HCEC 1CT (cell line): ENCODE measurements at regions not wholly inside any gene's neighbourhood (a gene's known extent, or its start where the extent isn't known, plus 50 kb on each side); places are given as distances from the start of the nearest gene placed in this dataset.
"Not testable (repeated sequence)": the region's sequence is repeated elsewhere in the genome, so short reads cannot be mapped to it uniquely, and the experiment has no call there.

Source experiments
- DNase-seq: peaks from one replicate; pipeline ENCODE4 v3.0.0-alpha.2; 2017

- DNase-seq: no peak
Observed at GRCh38 chr13:48851707-48852106, 124.0 kb upstream of the FNDC3A start.

DNA sequence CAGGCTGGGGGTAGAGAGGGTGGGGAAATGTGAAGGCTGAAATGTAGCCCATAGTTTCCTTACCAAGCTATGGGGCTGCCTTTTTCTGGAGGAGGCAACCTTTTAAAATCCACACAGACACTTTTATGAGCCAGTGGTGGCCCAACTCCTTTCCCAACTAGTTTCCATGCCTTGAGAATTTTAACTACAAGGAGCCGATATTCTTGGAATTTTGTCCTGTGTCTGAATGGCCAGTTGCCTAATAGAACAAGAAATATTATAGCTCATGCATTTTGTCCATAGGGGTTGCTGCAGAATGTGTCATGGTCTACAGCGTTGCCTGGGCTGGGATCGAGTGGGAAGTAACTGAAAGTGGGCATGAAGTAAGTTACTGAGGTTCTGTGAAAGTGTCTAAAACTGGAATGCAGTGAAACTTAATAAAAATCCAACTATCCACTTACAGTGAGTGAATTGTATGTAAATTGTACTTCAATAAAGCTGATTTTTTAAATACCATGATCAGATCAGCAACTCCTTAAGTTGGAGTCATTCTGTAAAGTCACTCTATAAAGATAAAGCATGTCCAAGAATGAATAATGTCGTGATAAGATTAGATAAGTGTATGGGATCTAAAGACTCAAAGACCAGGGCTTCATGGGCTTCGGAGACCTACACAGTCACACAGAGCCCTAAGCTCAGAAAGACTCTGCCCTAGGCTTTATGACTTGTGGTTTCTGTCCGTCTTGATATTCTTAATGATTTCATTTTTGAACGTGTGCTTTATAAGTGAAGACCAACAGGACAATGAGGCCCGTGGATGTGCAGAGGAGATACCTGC is 122.6 kb upstream of the FNDC3A start:
- DNase-seq: no peak

DNA sequence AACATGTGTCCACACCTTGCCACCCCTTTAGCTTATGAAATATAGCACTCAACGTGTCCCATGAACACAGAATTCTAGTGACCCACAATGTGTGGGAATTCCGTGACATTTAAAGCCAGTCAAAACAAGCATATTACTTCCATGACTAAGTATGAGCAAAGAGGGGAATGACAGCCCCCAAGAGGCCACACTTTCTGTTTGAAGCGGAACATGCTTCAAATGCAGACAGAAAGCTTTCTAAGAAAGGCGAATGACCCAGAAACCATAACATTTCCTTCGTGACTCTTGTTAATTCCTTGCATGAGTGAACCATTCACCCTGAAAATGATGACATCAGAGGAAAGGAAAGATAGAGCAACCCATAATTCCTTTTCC is 122.0 kb upstream of the FNDC3A start:
- no peak for DNase-seq

- no peak for DNase-seq
Observed at GRCh38 chr13:48857576-48857975, 118.1 kb upstream of the FNDC3A start.

DNA sequence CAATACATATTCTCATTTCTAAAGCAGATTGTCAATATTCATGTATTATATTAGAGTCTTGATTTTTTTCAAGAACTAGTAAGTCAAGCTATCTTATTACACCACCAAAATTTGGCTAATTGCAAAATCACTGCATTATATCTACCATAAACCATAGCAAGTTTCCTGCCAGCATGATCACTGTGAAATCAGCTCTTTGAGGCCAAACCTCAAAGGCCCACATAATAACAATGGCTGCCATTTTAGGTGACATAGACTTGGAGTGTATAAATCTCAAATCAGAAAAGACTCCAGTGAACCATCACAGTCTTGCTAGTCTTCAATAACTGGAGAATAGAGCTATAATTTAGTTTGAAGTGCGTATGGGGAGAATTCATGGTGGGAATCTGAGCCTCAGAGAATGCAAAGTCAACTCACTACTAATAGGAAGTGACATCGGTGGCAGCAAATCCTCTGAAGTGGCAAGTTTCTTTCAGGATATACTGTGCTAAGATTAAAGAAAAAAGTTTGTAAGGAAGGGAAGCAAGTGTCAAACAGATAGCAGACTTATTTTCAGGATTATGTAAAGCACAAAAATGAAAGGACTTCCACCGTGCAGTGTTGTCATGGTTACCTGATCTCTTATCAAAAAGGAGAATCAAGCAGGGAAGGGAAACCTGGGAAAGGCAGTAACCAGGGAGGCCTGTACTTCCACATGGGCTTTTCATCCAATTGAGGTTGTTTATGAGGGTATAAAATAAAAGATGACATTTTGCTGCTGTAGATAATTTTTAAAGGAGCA is 117.4 kb upstream of the FNDC3A start:
- no peak for DNase-seq

- no peak for DNase-seq
Observed at GRCh38 chr13:48859272-48860105, 116.2 kb upstream of the FNDC3A start.

GRCh38 chr13:48860364-48860763 is 115.3 kb upstream of the FNDC3A start:
- no peak for DNase-seq

DNA sequence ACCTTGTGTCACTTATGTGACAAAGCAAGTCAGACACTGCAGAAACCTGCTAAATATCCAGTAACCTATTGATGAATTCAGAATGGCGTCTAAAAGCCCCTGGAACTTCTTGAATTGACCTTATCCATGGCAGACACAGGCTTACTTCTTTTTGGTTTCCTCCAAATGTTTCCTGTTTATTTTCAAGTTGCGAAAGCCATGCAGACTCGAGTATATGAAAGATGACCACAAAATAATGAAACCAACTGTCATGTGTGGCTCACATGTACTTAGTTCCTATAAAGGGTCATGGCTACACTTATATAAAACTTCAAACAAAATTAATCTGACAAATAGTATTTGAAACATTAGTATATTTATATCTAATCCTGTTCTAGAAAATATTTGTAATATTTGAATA is 113.1 kb upstream of the FNDC3A start:
- peak; percentile 56 for DNase-seq

GRCh38 chr13:48864100-48864499 is 111.6 kb upstream of the FNDC3A start:
- DNase-seq: no peak

- DNase-seq: no peak
Observed at GRCh38 chr13:48866249-48866648, 109.5 kb upstream of the FNDC3A start.

DNA sequence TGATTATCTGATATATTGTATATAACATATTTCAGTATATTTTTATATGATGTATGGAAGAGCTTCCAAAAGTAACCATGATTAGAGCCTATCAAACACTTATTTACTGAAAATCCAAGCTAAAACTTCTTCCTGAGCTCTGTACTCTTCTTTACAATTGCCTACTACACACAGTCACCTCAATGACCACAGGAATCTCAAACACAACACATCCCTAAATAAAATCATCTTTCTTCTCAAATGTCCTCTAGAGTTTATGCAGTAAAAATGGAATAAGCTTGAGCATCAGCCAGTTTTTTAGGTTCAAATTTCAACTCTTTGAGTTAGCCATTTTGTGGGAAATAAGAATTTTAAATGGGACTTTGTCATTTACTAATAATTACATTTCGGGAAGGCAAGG is 102.6 kb upstream of the FNDC3A start:
- DNase-seq: no peak

GRCh38 chr13:48873587-48873986 is 102.1 kb upstream of the FNDC3A start:
- DNase-seq: peak; percentile 56

DNA sequence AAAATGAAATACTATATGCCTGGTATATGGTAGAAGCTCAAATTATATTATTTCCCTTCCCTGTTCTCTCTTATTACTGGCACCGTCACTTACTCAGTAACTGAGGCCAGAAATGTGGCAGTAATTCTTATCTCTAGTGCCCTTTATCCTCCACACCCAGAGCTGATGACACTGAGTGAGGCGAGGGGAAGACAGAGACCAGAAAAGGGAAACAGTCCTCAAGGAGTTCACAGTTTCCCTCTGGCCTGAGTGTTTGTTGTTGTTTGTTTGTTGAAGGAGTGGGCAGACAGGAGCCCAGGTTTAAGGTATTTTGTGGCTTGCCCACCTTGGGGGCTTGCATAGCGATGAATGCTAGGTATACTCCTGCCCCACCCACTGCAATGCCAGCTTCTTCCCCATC is 101.5 kb upstream of the FNDC3A start:
- DNase-seq: no peak

DNA sequence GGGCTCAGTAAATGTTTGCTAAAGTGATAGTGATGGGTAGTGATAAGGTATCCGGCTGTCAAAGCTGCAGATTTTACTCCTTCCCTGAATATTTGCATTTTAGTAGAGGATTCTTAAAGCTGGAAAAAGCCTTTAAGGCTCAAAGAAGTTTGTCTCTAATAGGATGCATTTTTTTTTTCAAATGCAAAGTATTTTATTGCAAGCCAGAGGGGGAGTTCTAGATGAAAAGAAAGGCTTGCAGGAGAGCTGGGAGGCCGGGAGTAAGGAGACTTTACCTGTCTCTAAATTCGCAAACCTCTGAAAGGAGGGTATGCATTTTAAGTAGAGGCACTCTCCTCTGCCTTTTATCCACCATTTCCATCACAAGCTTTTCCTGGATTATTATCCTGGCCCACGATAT is 100.7 kb upstream of the FNDC3A start:
- DNase-seq: no peak

DNA sequence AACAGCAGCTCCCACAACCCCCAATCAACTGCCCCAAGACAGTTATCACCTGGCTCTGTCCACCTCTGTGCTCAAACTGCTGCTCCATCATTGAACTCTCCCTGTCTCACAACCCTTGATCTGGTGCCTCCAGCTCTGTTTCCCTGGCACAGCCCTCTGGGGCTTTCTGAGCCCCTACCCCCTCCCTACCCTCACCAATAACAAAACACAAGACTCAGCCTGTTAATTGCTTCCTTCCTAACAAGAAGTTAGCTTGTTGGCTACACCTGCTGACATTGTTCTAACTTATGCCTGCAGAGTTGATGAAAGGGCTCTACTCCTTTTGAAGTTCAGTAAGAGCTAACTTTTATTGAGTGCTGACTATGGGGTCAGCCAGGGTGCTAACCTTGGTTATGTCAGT is 99.4 kb upstream of the FNDC3A start:
- DNase-seq: no peak

DNA sequence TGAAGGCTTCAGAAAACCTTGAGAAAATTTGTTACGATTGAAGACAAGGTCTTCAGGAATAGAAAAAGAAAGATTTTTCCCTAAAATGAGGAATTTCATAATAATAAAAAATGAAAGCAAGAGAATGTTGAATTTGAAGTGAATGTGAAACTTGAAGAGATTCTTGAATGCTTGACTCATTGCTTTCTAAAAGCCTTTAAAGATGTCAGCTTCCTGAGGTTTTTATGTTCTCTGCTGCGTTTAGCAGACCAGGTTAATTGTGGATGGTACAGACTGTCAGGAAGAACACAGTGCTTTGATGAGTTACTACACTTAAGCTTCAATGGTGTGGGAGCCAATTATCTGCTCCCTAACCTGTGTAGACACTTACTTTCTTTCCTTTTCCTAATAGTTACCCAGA is 96.3 kb upstream of the FNDC3A start:
- DNase-seq: peak; percentile 10

DNA sequence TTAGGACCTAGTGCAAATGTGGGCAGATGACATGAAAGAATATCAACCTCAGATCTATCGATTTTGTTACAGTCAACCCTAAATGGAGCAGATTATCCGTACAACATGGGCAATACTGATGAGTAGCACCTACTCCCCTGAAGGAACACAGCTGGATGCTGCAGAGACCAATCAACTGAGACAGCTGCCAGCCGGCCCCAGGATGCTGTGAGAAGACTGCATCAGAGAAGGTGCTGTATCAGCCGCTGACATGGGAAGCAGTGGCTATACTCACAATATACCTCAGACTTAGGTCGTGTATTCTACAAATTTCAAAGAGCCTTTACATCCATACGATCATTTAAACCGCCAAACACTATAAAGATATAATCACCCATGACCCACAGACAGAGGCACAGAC is 95.9 kb upstream of the FNDC3A start:
- DNase-seq: no peak

- not testable (repeated sequence) for DNase-seq
Observed at GRCh38 chr13:48883786-48884185, 91.9 kb upstream of the FNDC3A start.

GRCh38 chr13:48885027-48885395 is 90.7 kb upstream of the FNDC3A start:
- DNase-seq: no peak

GRCh38 chr13:48888613-48889012 is 87.1 kb upstream of the FNDC3A start:
- DNase-seq: no peak

DNA sequence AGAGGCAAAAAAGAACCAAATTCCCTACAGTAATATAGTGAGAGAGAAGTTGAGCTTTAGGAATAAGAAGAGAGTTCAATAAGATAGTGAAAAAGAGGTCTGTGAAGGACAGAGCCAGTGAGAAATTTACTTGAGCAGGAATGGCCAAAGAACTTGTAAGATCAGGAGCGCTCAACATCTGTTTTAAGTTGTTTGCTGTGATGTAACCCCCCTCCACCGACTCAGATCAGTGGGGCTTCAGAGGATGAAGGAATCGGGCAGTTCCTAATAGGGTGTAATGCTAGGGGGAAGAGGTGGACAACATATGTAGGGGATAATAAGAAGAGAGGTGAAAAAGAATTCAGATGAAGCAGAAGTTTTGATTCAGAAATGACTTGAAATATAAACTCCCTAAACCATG is 85.3 kb upstream of the FNDC3A start:
- no peak for DNase-seq

- peak; percentile 81 for DNase-seq
Observed at GRCh38 chr13:48891586-48891985, 84.1 kb upstream of the FNDC3A start.

DNA sequence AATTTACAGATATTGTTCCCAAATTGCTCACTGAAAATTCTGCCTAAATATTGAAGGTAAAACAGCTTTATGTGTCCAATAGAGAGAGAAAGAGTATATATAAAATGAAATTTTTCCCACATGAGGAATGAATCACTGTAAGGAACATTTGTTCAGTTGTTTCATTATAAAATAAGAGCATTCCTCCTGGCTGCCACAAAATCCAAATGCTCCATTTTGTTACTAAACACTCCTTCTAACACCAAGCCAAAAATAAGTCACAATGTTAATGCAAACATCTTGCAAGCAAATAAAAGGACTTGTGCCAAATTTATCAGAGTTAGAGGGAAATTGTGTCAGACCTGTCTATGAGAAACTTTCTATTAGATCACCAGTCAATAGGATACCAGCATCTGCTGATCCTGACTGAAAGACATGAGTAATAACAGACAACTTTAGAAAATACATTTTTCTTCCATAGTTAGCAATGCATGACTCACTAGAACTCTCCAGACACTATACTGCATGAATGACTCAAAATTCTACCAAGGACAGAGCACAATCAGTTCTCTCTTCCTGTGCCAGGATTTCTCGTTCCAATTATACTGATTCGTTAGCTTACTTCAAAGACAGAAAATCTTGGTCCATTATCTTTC is 83.5 kb upstream of the FNDC3A start:
- peak; percentile 98 for DNase-seq
